RPMI8226 (cell line): ENCODE measurements at regions not wholly inside any gene's neighbourhood (a gene's known extent, or its start where the extent isn't known, plus 50 kb on each side); places are given as distances from the start of the nearest gene placed in this dataset.
A peak's percentile ranks its signal among the peaks of the same experiment; 100 is the strongest.
"Not testable (repeated sequence)": the region's sequence is repeated elsewhere in the genome, so short reads cannot be mapped to it uniquely, and the experiment has no call there.

Experiments
- DNase-seq: peaks from one replicate; pipeline ENCODE4 v3.0.0-alpha.2; 2015

GRCh38 chr20:24418731-24419130 lies 50.7 kb upstream of the SYNDIG1 start:
- no peak for DNase-seq

GRCh38 chr20:24417485-24417884 lies 51.9 kb upstream of the SYNDIG1 start:
- no peak for DNase-seq

GRCh38 chr20:24415444-24415843 lies 54.0 kb upstream of the SYNDIG1 start:
- DNase-seq: not testable (repeated sequence)

GRCh38 chr20:24411834-24412216 lies 57.6 kb upstream of the SYNDIG1 start:
- no peak for DNase-seq

GRCh38 chr20:24411003-24411833 lies 58.2 kb upstream of the SYNDIG1 start:
- DNase-seq: no peak

GRCh38 chr20:24407151-24407550 lies 62.3 kb upstream of the SYNDIG1 start:
- no peak for DNase-seq

GRCh38 chr20:24406750-24407149 lies 62.7 kb upstream of the SYNDIG1 start:
- DNase-seq: no peak

GRCh38 chr20:24406251-24406650 lies 63.2 kb upstream of the SYNDIG1 start:
- no peak for DNase-seq

GRCh38 chr20:24405810-24406209 lies 63.6 kb upstream of the SYNDIG1 start:
- DNase-seq: no peak

- no peak for DNase-seq
These were observed 66.0 kb upstream of the SYNDIG1 start for GRCh38 chr20:24403406-24403805.

GRCh38 chr20:24402188-24402587 lies 67.2 kb upstream of the SYNDIG1 start:
- DNase-seq: no peak

- DNase-seq: no peak
These were observed 74.3 kb upstream of the SYNDIG1 start for GRCh38 chr20:24395151-24395550.

- no peak for DNase-seq
These were observed 75.5 kb upstream of the SYNDIG1 start for GRCh38 chr20:24393903-24394302.

- DNase-seq: no peak
These were observed 76.8 kb upstream of the SYNDIG1 start for GRCh38 chr20:24392612-24393011.

- DNase-seq: no peak
These were observed 79.7 kb upstream of the SYNDIG1 start for GRCh38 chr20:24389686-24390085.

- DNase-seq: no peak
These were observed 80.5 kb upstream of the SYNDIG1 start for GRCh38 chr20:24388828-24389380.

- no peak for DNase-seq
These were observed 83.9 kb upstream of the SYNDIG1 start for GRCh38 chr20:24385547-24385946.

- no peak for DNase-seq
These were observed 84.6 kb upstream of the SYNDIG1 start for GRCh38 chr20:24384865-24385264.

GRCh38 chr20:24382743-24383142 lies 86.7 kb upstream of the SYNDIG1 start:
- DNase-seq: peak; percentile 13

- DNase-seq: peak; percentile 14
These were observed 87.1 kb upstream of the SYNDIG1 start for GRCh38 chr20:24382331-24382730.

- no peak for DNase-seq
These were observed 87.5 kb upstream of the SYNDIG1 start for GRCh38 chr20:24381886-24382285.

- no peak for DNase-seq
These were observed 89.9 kb upstream of the SYNDIG1 start for GRCh38 chr20:24379484-24379927.

- no peak for DNase-seq
These were observed 90.6 kb upstream of the SYNDIG1 start for GRCh38 chr20:24378661-24379483.
